ENCODE measurements at regions not wholly inside any gene's neighbourhood (a gene's known extent, or its start where the extent isn't known, plus 50 kb on each side); places are given as distances from the start of the nearest gene placed in this dataset.

GRCh38 chr21:35679076-35679475 is 381.2 kb downstream of the SETD4 start:
- H3K27me3 ChIP-seq (replicated peaks; ENCODE audit: insufficient read depth, low read length) = no peaks in the 10 kb centered on the region
- TF ChIP-seq EZH2phosphoT487 (IDR thresholded peaks at IDR 0.05; ENCODE audit: low read length) = no peak
- no peak for TF ChIP-seq EZH2 (optimal IDR thresholded peaks at IDR 0.05; ENCODE audit: low read depth, low read length)
- TF ChIP-seq CTCF (IDR thresholded peaks at IDR 0.05; ENCODE audit: low read length) = no peak
- H2AFZ ChIP-seq (ENCODE audit: low read length) = no peak overlapping the region
- H4K20me1 ChIP-seq (ENCODE audit: insufficient read depth, low read length) = no peaks in the 10 kb centered on the region
- H3K79me2 ChIP-seq (ENCODE audit: low read length) = no peaks in the 10 kb centered on the region
- H3K9me2 ChIP-seq (replicated peaks; ENCODE audit: insufficient read depth, low read length) = no peaks in the 10 kb centered on the region
- no peak overlapping the region for H3K9ac ChIP-seq (ENCODE audit: low read length)
- peaks cover 15% of the 10 kb centered on the region for H3F3A ChIP-seq (ENCODE audit: insufficient read depth, low read length)
- peaks cover 18% of the 10 kb centered on the region for H3K4me1 ChIP-seq (ENCODE audit: low read length)
- H3K4me3 ChIP-seq (ENCODE audit: low read length) = no peak overlapping the region
- H3K9me3 ChIP-seq (replicated peaks; ENCODE audit: insufficient read depth, low read length) = no peaks in the 10 kb centered on the region
- no peak overlapping the region for H3K4me2 ChIP-seq (ENCODE audit: low read depth, low read length)
- DNase-seq = no peak
- no peaks in the 10 kb centered on the region for H3K36me3 ChIP-seq (replicated peaks; ENCODE audit: insufficient read depth, low read length)
- no peak overlapping the region for H3K27ac ChIP-seq (ENCODE audit: low read length)

GRCh38 chr21:35678393-35678792 is 381.9 kb downstream of the SETD4 start:
- Histone ChIP-seq H3K4me3 (ENCODE audit: low read length) (no peak overlapping the region), H3K9ac (ENCODE audit: low read length) (no peak overlapping the region), H2AFZ (ENCODE audit: low read length) (no peak overlapping the region), H4K20me1 (ENCODE audit: insufficient read depth, low read length) (no peaks in the 10 kb centered on the region), H3K9me2 (replicated peaks; ENCODE audit: insufficient read depth, low read length) (no peaks in the 10 kb centered on the region), H3K27me3 (replicated peaks; ENCODE audit: insufficient read depth, low read length) (no peaks in the 10 kb centered on the region), H3K36me3 (replicated peaks; ENCODE audit: insufficient read depth, low read length) (no peaks in the 10 kb centered on the region), H3K4me1 (ENCODE audit: low read length) (peaks cover 11% of the 10 kb centered on the region), H3K27ac (ENCODE audit: low read length) (no peak overlapping the region), H3K4me2 (ENCODE audit: low read depth, low read length) (no peak overlapping the region), H3K9me3 (replicated peaks; ENCODE audit: insufficient read depth, low read length) (no peaks in the 10 kb centered on the region), H3F3A (ENCODE audit: insufficient read depth, low read length) (peaks cover 8% of the 10 kb centered on the region), H3K79me2 (ENCODE audit: low read length) (no peaks in the 10 kb centered on the region)
- TF ChIP-seq CTCF (IDR thresholded peaks at IDR 0.05; ENCODE audit: low read length) (no peak), EZH2 (optimal IDR thresholded peaks at IDR 0.05; ENCODE audit: low read depth, low read length) (no peak), EZH2phosphoT487 (IDR thresholded peaks at IDR 0.05; ENCODE audit: low read length) (no peak)
- no peak for DNase-seq

- no peak for TF ChIP-seq EZH2 (optimal IDR thresholded peaks at IDR 0.05; ENCODE audit: low read depth, low read length)
- TF ChIP-seq CTCF (IDR thresholded peaks at IDR 0.05; ENCODE audit: low read length) = no peak
- TF ChIP-seq EZH2phosphoT487 (IDR thresholded peaks at IDR 0.05; ENCODE audit: low read length) = no peak
- H3K79me2 ChIP-seq (ENCODE audit: low read length) = no peaks in the 10 kb centered on the region
These were observed 383.0 kb downstream of the SETD4 start for GRCh38 chr21:35677298-35677841.

More at GRCh38 chr21:35677298-35677841, 383.0 kb downstream of the SETD4 start:
- no peak overlapping the region for H3K27ac ChIP-seq (ENCODE audit: low read length)
- H3K36me3 ChIP-seq (replicated peaks; ENCODE audit: insufficient read depth, low read length) = no peaks in the 10 kb centered on the region
- H3K27me3 ChIP-seq (replicated peaks; ENCODE audit: insufficient read depth, low read length) = no peaks in the 10 kb centered on the region
- H3K9me2 ChIP-seq (replicated peaks; ENCODE audit: insufficient read depth, low read length) = no peaks in the 10 kb centered on the region
- peaks cover 3% of the 10 kb centered on the region; the same call in 1 of the 2 replicates for H3K4me1 ChIP-seq (ENCODE audit: low read length)
- no peaks in the 10 kb centered on the region for H4K20me1 ChIP-seq (ENCODE audit: insufficient read depth, low read length)
- H3K9ac ChIP-seq (ENCODE audit: low read length) = no peak overlapping the region
- no peak overlapping the region for H3K4me2 ChIP-seq (ENCODE audit: low read depth, low read length)
- no peak overlapping the region for H3K4me3 ChIP-seq (ENCODE audit: low read length)
- no peak for DNase-seq
- no peak overlapping the region for H2AFZ ChIP-seq (ENCODE audit: low read length)
- H3F3A ChIP-seq (ENCODE audit: insufficient read depth, low read length) = no peaks in the 10 kb centered on the region
- H3K9me3 ChIP-seq (replicated peaks; ENCODE audit: insufficient read depth, low read length) = no peaks in the 10 kb centered on the region
